Fibroblast of skin of right quadriceps (primary cell): ENCODE measurements at regions not wholly inside any gene's neighbourhood (a gene's known extent, or its start where the extent isn't known, plus 50 kb on each side); places are given as distances from the start of the nearest gene placed in this dataset.
A peak's percentile ranks its signal among the peaks of the same experiment; 100 is the strongest.

ENCODE experiments used
- DNase-seq: peaks from one replicate; pipeline ENCODE4 v3.0.0-alpha.2; 2013

DNA sequence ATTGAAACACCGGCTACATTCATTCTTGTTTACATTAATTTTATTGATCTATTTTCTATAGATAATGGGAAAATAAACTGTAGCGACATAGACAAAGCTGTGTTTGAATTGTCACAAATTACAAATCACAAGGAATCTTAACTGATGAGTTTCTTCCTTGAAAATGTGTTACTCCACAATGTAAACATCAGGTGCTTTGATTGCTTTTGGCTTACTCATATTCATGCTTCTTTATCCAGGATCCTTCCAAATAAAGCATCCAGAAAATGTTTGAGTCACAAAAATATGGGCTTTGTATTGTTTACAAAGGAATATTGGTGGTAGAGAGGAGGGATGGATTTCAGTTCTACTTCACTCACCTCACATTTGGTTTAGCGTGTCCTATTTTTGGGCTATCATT, 64.0 kb downstream of the BMP2 start:
- DNase-seq: no peak

DNA sequence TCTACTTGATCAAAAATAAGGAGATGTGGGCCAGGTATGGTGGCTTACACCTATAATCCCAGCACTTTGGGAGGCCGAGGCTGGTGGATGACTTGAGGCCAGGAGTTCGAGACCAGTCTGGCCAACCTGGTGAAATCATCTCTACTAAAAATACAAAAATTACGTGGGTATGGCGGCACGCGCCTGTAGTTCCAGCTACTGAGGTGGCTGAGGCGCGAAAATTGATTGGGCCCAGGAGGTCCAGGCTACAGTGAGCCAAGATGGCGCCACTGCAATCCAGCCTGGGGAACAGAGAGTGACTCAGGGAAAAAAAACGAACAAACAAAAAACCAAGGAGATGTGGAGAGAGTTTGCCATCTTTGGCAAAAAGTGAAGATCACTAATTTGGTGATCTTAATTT, 65.3 kb downstream of the BMP2 start:
- no peak for DNase-seq

DNA sequence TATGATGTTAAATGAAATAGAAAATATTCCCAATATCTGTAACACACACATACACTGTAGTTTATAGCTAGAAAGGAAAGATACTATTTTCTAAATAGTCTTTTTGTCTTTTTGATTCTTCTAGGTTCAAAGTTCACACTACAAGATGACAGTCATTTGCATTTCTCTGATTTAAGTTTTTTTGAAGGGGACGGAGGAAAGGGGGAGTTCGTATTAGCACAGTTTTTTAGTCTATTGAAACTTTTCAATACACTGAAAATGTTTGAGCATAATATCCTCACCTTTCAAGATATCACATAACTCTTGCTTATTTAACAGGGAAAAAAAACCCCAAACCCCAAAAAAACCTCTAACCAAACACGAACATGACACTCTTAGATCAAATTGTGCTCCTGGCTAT, 68.1 kb downstream of the BMP2 start:
- no peak for DNase-seq

DNA sequence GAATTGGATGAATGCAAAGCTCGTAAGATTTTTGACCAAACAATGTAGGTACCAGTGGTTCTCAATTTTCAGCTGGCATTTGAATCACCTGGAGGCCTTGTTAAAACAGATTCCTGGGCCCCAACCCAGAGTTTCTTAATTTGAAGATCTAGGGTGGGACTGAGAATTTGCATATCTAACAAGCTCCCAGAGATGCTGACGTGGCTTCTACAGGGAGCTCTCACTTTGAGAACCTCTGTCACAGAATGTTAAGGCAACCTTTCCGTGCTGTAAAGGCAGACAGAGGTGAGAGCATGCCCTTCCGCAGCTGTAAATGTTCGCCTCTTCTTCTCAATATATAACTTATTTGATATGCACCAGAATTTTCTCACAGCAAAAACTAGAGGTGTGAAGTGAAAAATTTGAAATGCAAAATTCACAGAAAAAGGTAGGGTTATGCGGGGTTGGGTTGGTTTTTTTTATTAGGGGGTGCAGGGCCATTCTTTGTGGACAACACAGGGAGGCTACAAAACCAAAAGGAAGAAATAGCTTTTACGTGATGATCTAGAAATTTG, 69.4 kb downstream of the BMP2 start:
- DNase-seq: no peak

DNA sequence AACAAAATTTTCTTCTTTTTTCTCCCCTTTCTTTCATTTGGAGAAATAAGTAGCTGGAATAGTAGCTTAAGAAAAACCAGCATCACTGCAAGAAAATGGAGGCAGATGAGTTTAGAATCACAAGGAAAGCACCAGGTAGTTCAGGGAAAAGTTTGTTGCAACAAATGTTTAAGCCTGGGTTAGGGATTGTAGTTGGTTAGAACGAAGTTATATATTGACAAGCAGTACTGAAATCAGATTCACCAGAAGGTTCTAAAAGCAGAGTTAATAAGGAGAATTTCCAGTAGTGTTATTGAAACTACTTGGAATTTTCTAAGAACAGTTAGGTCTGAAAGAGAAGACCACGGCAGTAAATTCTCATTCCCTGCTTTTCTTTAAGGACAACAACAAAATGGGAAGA, 70.2 kb downstream of the BMP2 start:
- no peak for DNase-seq

DNA sequence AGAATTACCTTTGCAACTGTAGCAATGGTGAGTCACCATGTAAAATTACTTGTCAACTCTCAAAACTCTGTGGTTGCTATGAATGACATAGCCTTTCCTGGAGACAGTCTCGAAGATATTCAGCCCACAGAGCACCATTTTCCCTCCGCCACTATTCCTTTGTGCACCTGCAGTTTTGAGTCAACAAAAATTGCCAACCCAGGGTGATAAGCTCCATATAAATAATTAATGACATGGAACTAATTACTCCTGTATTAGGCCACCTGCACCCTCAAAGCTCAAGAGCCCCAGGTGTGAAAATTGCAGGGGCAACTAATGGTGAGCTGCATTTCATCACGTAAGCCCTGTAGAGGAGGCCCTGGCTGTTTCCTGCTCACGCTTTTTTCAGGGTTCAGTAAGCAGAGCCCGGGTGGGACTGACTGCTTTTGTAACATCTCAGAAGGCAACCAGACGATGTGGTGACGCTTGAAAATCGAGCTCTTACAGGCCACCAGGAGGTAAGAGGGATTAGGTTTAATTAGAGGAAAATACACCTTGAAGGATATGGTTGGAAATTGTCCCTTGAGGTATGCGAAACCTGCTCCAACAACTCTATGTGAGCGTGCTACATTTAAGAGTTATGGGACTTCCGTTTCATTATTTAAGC, 70.8 kb downstream of the BMP2 start:
- no peak for DNase-seq

DNA sequence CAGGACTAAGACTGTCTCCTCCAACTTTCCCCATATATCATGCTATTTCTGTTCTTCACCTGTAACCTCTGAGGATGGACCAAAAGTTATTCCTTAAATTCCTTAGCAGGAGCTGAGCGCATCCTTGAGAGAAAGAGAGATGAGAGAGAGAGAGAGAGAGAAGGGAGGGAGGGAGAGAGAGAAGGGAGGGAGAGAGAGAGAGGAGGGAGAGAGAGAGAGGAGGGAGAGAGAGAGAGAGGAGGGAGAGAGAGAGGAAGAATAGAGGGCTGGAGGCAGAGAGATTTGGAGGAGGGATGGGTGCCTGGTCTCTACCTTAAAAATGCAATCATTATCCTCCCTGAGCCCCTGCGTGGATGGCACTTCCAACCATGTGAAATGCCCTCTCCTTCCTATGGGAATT, 73.6 kb downstream of the BMP2 start:
- no peak for DNase-seq

DNA sequence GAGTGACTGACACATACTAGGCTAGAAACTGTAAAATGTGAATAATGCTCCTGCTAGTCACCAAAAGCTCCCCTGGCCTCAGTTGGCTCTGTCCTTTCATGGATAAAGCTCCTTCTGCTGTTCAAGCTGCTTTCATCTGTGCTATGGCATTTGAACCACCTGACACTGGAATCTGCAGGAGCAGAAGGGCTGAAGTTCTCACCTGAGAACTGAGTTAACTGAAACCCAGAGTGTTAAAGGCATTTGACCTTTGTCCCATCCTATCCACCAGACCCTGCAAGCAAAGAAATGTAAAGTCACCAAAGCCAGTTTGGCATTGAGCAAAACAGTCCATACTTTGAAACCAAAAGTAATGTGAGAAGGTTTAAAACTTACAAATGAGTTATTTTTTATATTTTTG, 77.7 kb downstream of the BMP2 start:
- no peak for DNase-seq

DNA sequence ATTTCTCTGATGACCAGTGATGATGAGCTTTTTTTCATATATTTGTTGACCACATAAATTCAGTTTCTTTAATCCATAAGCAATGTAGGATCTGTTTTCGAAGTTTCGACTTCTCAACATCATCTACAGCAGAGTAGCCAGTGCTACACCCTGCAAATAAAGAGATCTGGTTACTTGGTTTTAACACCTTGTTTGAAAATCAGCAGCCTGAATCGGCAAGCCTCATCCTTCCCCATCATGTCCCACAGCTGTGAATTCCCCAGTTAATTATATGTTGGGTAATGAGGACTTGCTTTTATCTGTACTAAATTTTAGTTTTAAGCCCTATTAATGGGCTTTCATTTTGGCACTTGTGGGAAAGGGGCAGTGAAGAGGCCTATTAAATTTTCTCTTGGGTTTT, 80.6 kb downstream of the BMP2 start:
- DNase-seq: no peak

DNA sequence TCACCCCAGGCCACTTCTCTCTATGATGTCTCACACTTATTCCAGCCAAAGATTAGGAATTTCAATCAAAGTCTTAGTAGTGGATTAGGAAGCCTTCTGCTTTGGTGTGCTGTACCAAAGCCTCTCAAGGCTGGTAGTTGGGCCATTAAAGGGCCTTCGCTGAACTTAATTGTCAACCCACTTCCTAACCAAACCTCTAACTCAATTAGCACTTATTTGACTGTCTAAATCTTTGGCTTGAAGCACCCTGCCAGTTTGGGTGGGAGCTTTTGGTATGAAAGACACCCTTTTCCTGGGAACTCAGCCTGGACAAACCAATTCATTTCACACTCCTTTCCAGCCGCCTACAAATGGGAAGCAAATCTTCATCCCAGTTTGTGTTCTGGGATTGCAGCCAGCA, 81.5 kb downstream of the BMP2 start:
- no peak for DNase-seq

DNA sequence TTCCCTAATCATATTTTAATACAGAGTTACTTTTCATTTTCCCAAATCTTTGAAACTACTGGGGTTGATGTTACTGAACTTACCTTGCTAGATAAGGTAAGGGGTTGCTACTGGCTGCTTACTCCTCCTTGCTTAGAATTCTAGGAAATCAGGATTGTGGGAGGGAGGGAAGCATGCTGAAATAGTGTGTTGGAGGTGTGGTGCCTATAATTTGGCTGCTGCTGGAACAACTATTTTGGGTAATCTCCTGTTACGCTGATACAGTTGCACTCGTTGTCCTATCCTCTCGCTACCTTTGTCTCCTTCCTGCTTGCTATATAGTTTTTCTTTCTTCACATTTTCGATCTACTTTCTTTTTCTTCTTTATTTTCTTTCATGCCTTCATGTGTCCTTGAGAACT, 83.7 kb downstream of the BMP2 start:
- no peak for DNase-seq

DNA sequence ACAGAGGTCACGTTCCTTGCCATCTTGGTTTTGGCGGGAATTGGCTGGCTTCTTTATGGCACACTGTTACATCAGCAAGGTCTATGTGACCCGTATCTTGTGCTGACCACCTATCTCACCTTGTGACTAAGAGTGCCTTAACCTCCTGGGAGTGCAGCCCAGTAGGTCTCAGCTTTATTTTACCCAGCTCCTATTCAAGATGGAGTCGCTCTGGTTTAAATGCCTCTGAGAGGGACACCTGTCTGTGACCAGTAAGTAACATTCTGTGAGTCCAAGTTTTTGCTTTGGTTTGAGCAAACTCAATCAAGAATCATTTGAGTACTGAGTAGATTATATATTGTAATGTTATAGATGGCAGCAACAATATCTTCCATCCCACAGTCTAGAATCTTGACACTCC, 85.0 kb downstream of the BMP2 start:
- no peak for DNase-seq

DNA sequence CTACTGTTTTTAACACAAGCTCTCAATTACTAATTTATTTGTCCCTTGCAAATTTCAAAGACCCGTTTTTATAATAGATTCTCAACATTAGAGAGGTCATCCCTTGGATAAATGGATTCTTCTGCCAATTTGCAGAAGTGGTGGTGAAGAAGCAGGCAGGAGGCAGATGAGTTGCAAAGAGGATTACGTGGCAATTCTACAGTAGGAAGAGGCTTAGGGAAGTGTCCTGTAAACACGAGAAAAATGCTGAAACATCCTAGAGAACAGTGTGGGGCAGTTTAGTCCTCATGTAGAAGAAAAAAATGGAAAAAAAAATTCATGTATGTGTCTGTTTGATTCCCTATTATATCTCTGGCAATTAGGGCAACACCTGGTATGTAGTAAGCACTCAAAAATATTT, 87.6 kb downstream of the BMP2 start:
- no peak for DNase-seq

DNA sequence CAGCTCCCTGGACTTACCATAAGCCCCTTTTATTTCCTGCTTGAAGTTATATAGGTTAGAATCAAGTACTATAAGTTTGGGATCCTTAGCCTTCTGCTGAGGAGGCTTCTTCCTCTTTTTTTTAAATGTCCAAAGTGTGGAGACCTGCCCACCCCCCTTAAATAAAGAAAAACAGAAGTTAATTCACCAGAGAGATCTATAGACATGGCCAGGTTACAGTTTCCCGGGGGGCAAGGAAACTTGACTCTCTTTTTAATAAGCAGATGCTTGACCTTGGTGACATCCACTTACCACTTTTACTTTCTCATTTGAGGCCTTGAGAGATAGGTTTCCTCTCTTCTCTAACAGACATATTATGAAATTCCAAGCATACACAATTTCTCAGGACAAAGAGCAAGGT, 88.3 kb downstream of the BMP2 start:
- DNase-seq: no peak

DNA sequence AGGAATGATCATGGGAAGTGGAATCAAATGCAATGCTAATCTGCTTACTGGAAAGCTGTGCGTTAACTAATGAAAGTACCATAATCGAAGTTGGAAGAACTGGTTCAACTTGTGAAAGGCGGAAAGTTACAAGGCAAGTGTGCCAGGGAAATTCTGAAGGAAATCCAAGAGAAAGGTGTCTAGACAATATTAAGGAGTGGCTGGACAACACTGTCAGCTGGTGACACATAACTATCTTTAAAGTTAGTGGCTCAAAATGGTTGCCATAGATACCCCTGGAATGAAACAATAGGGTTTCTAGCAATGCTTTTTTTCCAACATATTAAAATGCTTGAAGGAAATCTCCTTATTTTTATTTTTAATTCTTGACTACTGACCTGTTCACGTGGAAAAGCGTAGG, 90.4 kb downstream of the BMP2 start:
- no peak for DNase-seq

DNA sequence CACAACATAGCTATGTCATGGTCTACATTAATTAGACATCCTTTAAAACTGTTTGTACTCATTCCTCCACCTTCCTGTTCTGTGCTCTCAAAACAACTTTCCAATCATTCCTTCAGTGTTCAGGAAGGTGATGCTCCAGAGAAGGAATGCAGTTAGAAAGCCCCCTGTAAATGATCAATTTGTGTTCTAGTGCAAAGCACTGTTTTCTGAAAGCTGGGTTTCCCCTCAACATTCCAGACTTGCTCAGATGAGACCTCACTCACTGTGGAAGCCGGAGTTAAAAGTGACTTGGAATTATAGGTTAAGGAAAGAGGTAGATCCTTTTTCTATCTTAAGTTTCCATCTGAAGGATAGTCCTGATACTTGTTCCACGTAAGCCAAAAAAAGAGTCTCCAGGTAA, 95.9 kb downstream of the BMP2 start:
- DNase-seq: no peak

DNA sequence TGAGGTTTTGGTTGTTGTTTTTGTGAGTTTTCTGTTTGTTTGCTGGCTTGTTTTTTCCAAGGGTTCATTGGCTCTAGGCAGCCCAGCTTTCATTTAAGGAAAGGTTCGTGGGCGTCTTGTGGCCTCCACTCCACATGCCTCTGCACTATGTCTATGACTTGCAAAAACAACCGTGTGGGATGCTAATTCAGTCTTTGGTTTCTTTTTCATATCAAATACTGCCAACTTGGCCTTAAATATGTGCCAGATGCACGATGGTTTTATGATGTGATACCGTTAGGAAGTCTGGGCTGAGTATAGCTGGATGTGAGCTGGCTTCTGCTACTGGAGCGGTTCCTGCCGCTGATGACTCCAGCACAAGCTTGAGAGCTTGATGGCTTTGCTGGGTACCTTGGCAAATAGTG, 96.3 kb downstream of the BMP2 start:
- no peak for DNase-seq

DNA sequence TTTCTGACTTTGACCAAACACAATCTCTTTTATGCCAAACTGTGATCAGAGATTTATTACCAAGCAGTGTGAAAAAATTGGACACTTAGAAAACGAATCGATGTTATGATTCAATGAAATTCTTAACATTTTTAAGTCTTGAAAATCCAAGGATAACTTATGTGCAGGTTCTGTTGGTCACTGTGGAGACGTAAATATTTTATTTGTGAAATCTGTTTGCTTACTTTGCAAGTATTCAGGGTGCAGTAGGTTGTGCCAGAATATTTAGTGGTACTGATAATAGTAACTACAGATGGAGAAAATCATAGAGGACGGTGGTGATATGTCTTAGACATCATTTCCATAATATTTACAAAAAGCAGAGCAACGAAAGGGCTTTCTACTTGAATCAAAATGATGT, 97.3 kb downstream of the BMP2 start:
- DNase-seq: no peak

DNA sequence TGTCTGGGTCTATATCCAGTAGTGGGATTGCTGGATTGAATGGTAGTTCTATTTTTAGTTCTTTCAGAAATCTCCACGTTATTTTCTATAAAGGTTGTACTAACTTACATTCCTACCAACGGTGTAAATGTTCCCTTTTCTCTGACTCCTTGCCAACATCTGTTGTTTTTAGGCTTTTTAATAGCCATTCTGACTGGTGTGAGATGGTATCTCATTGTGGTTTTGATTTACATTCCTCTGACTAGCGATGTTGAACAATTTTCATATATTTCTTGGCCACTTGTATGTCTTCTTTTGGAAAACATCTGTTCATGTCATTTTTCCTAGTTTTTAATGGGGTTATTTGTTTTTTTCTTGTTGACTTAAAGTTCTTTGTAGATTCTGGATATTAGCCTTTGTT, 99.3 kb downstream of the BMP2 start:
- DNase-seq: no peak

DNA sequence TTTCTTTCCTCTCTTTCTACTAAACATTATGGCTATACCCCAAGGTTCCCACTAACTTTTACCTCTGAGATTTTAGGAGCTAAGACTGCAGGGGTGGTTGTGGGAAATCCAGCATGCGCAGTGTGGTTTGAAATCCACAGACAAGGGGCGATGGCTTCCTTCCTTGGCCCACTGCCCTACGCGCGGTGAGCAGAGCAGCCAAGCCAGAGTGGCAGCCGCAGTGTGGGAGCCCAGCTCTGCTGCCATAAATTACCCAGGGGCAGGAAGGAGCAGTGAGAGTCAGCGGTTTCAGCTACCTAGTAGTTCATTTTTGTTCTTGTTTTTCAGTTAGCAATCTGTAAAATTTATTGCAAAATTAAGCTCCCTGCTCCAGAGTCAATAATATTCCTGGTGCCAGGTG, 101.4 kb downstream of the BMP2 start:
- DNase-seq: no peak

DNA sequence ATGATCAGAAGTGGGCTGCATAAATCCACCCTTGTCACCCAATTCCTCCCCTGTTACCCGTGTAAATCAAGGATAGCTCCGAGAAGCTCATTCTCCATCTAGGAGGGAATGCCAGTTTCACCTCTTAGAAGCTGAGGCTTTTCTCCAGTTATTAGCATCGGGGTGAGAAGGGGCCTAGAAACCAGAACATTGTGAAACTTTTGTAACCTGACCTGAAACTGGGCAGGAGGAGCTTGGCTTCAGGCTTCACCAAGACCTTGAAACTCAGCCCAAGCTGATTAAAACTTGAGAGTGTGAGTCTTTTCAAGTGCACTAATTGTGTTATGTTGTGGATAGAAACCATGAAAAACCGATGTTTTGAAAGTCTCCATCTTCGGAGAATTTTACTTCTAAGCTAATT, 103.1 kb downstream of the BMP2 start:
- DNase-seq: no peak

DNA sequence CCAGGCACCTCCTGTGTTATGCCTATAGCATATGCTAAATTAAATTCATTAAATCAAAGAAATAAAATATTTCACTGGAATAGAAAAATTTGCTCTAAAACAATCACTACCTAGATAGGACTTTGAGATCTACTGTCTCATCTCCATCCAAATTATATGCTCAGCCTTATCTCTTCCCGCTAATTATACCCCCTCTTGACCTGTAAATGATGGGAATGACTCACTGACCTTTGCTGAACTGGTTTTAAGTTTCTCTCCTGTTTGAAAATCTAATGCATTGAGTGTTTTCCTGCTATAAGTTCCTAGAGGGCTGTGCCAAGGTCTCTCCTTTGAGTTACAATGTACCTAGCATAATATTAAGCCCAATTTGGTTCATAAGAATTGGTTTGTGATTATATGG, 110.1 kb downstream of the BMP2 start:
- no peak for DNase-seq

DNA sequence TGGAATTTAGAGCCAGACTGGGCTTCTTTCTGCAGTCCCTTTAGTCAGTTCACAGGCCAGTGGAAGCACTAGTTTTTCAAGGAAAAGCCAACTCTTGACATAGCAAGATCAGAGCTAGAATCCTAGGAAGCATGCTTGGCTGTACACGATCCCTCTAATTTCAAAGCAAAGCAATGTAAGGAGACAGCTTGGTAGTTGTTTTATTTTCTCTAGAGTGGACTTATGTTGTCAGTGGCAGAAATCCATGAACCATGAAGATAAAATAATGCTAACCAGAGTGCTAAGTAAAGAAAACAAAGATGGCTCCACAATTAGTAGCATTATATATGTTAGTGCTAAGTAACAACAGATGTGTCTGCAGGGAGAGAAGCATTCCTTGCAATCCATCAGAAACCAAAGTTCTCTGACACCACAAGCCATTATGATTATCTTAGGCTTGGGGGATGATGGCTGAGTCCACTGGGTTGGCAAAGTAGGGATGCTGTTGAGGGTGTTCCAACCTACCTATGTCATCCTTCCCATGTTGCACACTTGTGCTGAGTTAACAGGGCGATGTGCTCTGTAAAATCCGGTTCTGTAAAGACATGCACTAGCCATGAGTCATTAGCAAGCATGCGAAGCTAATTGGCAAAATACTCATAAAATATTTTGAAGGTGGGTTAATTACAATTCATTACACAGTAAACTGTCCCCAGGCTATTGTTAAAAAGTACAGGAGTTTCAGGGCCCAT, 115.2 kb downstream of the BMP2 start:
- peak; percentile 88 for DNase-seq

DNA sequence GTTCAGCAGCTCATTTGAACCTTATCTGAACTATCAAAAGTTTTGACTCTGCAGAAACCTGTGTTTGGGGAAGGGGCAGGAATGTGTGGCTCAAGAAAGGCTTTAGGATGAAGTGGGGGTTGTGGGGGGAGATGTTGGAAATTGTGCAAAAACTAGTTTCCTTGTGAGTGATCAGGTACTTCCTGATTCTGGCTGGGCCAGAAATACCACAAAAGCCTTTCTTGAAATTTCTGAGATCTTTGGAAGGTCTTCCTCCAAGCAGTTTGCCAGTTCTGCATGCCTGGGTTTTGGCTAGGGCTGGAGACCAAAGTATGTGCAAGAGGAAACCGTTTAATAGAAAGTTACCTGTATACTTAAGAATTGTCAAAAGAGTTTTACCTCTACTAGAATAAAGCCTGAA, 116.6 kb downstream of the BMP2 start:
- DNase-seq: no peak
